ELR (cell line): ENCODE measurements at regions not wholly inside any gene's neighbourhood (a gene's known extent, or its start where the extent isn't known, plus 50 kb on each side); places are given as distances from the start of the nearest gene placed in this dataset.
"Not testable (repeated sequence)": the region's sequence is repeated elsewhere in the genome, so short reads cannot be mapped to it uniquely, and the experiment has no call there.

Experiments
- DNase-seq: peaks from one replicate; pipeline ENCODE4 v3.0.0-alpha.2; 2015; ENCODE audit warnings: low read depth

DNA sequence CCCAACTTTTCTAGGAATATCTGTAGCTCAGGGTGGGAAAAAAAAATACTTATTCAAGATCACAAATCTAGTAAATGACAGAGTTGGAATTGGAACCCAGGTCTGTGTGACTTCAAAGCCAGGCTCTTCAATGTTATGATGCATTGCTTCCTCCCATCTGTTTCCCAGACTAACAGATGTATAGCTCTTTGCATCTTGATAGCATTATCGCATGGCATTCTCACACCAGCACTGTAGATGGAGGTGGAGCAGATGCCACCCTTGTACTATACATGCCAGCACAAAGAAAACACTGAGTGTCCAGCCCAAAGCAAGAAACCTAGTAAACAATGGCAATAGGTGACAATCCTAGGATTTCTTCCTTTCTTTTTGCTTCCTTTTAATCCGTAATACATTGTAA is 497.3 kb downstream of the NEBL start:
- DNase-seq = no peak

DNA sequence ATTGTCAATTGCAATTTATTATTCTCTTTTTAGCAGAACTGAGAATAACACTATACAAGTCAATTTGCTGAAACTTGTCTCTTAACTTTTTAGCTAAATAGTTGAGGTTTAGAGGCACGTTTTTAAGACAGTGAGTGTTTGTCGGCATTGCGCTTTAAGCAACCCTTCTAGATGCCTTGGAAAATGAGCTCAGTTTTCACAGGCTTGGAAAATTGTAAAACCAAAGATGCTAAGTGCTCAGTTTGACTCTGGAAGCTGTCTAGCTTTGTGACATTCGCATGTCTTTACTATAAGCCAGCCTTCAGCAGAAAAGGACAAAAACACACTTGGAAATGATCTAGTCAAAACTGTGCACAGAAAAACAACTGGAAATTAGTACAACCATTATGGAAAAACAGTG is 500.4 kb downstream of the NEBL start:
- no peak for DNase-seq

DNA sequence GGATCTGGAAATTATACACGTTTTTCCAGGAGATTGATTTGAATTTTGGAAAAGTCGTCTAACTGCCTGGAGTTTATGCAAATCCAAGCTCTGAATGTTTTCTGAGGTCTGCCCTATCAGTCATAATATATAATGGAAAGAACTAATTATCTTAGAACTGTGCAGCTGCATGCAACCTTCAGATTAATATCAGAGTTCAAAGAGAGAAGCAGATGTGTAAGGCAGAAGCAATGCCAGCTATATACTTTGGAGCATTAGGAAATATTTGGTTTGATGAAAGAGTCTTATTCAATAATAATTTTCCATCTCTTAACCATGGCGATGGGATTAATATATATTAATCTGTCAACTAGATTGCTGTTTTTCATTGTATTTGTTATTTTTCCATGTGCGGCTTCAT is 500.9 kb downstream of the NEBL start:
- DNase-seq = no peak

DNA sequence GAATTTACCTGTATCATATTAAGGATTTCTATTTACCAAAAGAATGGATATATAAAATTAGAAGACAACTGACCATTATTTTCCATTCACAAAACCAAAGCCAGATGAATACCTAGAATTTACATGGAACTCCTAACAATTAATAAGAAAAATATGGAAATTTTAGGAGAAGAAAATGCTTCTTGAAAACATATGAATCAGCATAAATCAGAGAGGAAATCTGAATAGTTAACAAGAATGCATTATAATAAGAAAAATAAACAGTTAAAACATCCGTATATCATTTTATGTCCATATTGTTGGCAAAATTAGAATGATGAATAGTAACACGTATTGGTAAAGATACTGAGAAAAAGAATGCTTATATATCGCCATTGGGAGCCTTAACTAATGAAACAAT is 505.5 kb downstream of the NEBL start:
- no peak for DNase-seq

DNA sequence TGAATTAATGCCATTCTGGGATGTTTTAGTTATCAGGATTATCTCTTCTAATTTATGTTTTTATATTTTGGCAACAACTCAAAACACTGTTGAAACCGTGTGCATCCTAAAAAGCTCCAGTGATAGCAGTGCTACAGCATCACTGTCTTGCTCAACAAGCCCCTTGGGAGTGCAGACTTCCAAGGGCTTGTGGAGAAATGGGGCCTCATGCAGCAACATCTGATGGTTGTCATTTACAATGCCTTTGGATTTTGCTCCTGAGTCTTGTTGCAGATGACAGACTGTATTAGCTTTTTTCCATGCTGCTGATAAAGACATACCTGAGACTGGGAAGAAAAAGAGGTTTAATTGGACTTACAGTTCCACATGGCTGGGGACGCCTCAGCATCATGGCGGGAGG is 515.4 kb downstream of the NEBL start:
- DNase-seq = no peak

DNA sequence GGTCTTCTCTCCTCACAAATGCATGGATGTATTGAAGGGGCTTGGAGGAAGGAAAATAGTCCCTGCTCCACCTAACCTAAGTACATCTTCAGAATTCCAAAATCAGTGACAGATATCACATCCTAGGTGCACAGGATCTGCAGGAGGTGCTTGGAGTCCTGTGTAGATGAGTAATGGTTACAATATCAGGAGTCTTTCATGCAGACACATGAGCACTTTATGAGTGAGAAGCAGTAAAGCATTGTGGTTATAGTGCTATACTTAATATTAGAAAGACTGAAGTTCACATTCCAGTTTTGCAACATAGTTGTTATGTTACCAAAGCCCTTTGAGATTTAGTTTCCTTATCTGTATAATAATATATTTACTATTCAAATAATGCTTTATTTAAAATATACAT is 516.7 kb downstream of the NEBL start:
- DNase-seq = no peak

DNA sequence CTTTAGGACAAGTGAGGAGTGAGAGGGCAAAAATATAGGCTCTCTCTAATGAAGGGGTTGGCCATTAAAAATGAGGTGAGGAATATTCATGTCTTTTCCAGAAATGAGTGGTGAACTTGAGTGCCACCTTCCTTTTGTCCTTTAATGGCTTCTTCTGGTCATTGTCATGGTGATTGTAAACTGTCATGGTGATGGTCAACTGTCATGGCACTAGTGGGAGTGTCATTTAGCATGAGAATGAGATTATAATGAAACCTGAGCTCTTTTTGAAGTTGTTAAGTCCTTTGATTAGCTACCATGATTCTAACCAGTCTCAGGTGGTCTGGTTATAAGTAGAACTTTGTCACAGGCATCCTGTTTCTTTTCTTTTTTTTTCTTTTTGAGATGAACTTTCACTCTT is 524.4 kb downstream of the NEBL start:
- DNase-seq = no peak

DNA sequence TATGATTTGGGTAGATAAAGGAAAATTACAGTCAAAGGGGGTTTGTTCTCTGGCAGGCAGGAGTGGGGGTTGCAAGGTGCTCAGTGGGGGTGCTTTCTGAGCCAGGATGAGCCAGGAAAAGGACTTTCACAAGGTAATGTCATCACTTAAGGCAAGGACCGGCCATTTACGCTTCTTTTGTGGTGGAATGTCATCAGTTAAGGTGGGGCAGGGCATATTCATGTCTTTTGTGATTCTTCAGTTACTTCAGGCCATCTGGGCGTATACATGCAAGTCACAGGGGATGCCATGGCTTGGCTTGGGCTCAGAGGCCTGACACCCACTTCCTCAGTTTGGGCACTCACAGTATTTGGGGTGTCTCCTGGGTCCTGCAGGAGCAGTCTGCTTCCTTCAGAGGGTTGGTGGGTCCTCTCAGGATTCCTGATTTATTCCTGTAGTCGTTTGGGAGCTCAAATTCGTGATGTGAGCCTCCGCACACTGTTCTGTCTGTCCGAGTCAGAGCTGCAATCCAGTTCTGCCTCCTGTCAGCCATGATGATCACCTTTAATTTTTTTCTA is 526.1 kb downstream of the NEBL start:
- not testable (repeated sequence) for DNase-seq

DNA sequence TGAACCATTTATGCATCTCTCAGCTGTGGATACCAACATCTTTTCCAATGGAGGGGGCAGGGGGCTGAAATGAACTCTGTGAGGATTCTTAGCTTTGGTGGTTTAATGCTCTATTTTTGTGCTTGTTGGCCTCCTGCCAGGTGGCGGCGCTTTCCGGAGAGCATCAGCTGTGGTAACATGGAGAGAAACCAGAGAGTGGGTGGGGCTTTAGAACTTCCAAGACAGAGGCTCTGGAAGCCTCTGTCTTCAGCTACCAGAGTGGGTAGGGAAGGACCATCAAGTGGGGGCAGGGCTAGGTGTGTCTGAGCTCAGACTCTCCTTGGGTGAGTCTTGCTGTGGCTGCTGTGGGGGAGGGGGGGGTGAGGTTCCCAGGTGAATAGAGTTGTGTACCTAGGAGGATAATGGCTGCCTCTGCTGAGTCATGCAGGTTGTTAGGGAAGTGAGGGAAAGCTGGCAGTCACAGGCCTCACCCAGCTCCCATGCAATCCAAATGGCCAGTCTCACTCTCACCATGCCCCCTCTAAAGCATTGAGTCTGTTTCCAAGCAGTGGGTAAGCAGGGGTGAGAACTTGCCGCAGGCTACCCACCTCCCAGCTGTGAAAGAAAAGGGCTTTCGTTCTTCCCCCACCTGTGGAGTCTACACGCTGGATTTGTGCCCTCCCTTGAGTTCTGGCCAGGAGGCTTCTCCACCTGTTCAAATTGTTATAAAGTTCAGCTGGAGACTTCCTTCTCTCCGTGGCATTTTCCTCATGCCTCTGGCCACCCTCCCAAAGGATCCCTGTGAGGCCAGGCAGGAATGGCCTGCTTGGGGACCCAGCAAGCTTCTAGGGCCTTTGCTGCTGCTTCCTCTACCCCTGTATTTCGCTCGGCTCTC is 527.0 kb downstream of the NEBL start:
- no peak for DNase-seq

DNA sequence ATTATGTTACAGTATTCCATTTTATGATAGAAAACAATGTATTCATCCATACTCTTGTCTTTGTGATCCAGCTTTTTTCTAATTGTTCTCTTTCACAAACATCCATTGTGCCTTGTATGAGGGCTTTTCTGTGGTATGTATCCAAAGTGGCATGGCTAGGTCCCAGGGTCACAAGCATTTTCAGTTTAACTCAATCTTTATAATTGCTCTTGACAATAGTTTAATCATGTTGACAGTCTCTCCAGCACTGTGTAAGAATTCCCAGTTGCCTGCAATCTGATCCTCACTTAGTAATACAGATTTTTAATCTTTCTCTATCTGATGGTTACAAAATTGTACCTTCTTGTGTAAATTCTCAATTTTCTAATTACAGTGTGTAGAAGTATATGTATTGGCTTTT is 533.4 kb downstream of the NEBL start:
- no peak for DNase-seq

DNA sequence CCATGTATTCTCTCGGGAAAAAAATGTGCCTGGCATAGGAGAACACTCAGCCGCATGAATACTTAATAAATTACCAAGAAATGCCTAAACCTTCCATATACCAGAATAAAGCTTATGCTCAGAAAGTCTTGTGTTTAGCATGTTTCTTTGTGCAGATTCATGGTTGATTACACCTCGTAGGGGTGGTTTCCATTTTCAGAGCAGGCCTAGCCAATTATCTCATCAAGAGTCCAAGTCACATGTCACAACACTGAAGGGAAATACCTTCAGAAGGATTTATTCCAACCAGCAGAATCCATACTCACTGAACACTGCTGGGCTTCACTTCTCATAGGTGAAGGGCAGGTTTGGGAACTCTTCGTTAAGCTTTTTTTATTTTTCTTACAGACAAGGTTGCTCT is 539.7 kb downstream of the PLXDC2 start:
- no peak for DNase-seq

DNA sequence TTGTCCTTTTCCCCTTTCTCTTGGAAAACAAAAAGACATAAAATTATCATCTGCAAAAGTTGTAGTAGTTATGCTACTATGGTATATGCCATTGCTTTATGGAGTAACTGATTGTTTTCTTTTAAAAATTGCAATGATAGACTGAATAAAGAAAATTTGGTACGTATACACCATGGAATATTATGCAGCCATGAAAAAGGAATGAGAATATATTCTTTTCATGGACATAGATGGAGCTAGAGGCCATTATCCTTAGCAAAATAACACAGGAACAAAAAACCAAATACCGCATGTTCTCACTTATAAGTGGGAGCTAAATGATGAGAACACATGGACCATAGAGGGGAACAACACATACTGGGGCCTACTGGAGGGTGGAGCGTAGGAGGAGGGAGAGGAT is 538.8 kb downstream of the PLXDC2 start:
- no peak for DNase-seq

DNA sequence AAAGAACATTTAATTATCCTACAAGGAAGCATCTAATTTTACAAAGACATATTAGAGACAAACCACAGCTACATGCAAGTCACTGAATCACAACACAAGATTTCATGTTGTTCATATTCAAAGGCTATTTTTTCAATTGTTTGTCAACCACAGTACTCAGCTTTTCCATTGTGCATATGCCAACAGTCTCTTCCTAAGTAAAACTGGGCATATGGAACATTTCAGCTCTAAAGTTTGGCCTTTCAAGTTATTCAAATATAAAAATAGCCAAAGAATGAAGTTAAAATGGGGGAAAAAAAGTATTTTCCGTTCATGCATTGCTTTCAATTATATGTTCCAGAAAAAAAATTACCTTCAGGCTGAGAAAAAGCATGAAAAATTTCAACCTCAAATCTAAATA is 537.9 kb downstream of the PLXDC2 start:
- DNase-seq = no peak

DNA sequence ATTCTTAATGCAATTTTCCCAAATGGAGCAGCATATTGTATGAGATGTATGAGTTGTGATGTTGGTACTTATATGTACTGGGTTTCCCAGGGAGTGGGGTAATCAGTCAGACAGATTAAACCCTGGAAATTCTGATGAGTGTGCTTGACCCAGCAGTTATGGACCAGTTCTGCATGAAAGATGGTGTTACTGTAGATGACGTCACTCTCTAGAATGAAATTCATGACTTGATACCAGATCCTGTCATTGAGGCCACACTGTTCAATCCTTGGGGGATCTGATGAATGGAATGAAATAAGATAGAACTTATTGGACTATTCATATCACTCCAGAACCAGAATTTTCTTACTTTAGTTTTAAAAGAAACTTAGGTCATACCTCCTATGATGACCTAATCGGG is 534.3 kb downstream of the PLXDC2 start:
- DNase-seq = no peak

DNA sequence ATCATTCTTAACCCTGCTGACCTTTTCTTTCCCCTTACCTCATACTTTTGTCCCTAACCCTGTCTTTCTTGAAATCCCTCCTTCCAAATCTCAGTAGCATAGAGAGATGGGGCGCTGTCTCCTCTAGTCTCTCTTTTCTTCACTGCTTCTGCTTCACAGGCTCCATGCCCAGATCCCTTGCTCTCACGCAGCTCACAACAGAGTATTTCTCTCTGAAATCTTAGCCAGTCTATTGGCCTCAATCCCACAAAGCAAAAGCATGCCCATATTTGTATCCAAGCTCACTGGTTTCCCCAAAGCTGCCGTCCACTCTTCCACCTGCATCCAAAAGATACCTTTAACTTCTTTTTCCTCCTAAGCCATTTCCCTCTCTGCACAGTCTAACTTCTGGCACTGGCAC is 526.8 kb downstream of the PLXDC2 start:
- DNase-seq = no peak
